AG08396 (cell line): ENCODE measurements at regions not wholly inside any gene's neighbourhood (a gene's known extent, or its start where the extent isn't known, plus 50 kb on each side); places are given as distances from the start of the nearest gene placed in this dataset.

Source experiments
- DNase-seq: peaks from one replicate; pipeline ENCODE4 v3.0.0; 2012; ENCODE audit warnings: low spot score, mixed read lengths

GRCh38 chr5:16013334-16014065 is 166.1 kb downstream of the MARCHF11 start:
- DNase-seq: no peak

GRCh38 chr5:16009256-16009655 is 170.3 kb downstream of the MARCHF11 start:
- no peak for DNase-seq

- no peak for DNase-seq
These were observed 171.7 kb downstream of the MARCHF11 start for GRCh38 chr5:16007750-16008415.

GRCh38 chr5:16005225-16005624 is 174.4 kb downstream of the MARCHF11 start:
- DNase-seq: no peak

GRCh38 chr5:16000056-16000455 is 179.5 kb downstream of the MARCHF11 start:
- no peak for DNase-seq

- peak; percentile 22 for DNase-seq
These were observed 184.1 kb downstream of the MARCHF11 start for GRCh38 chr5:15995341-15996052.

- DNase-seq: no peak
These were observed 185.7 kb downstream of the MARCHF11 start for GRCh38 chr5:15993919-15994318.

- DNase-seq: peak; percentile 12
These were observed 186.3 kb downstream of the MARCHF11 start for GRCh38 chr5:15993334-15993733.

GRCh38 chr5:15992918-15993317 is 186.7 kb downstream of the MARCHF11 start:
- peak; percentile 12 for DNase-seq

- no peak for DNase-seq
These were observed 188.0 kb downstream of the MARCHF11 start for GRCh38 chr5:15991586-15991985.
